Fibroblast of upper back skin (primary cell): ENCODE measurements at regions not wholly inside any gene's neighbourhood (a gene's known extent, or its start where the extent isn't known, plus 50 kb on each side); places are given as distances from the start of the nearest gene placed in this dataset.
"Not testable (repeated sequence)": the region's sequence is repeated elsewhere in the genome, so short reads cannot be mapped to it uniquely, and the experiment has no call there.

Source experiments
- DNase-seq: peaks from one replicate; pipeline ENCODE4 v3.0.0-alpha.2; 2013

GRCh38 chr18:64807560-64807959 is 658.7 kb upstream of the LINC00305 start:
- no peak for DNase-seq

- no peak for DNase-seq
These were observed 657.8 kb upstream of the LINC00305 start for GRCh38 chr18:64806691-64807090.

- DNase-seq = no peak
These were observed 657.3 kb upstream of the LINC00305 start for GRCh38 chr18:64806232-64806631.

- DNase-seq = no peak
These were observed 654.6 kb upstream of the LINC00305 start for GRCh38 chr18:64803471-64803870.

- no peak for DNase-seq
These were observed 651.3 kb upstream of the LINC00305 start for GRCh38 chr18:64800151-64800550.

- peak; percentile 4 for DNase-seq
These were observed 650.5 kb upstream of the LINC00305 start for GRCh38 chr18:64799376-64799775.

- DNase-seq = peak; percentile 7
These were observed 642.3 kb upstream of the LINC00305 start for GRCh38 chr18:64791236-64791635.

- no peak for DNase-seq
These were observed 636.8 kb upstream of the LINC00305 start for GRCh38 chr18:64785686-64786085.

- no peak for DNase-seq
These were observed 628.7 kb upstream of the LINC00305 start for GRCh38 chr18:64777556-64777955.

- DNase-seq = no peak
These were observed 617.0 kb upstream of the LINC00305 start for GRCh38 chr18:64765908-64766307.

- DNase-seq = no peak
These were observed 603.8 kb upstream of the LINC00305 start for GRCh38 chr18:64752707-64753106.

- DNase-seq = no peak
These were observed 601.0 kb upstream of the LINC00305 start for GRCh38 chr18:64749884-64750283.

- no peak for DNase-seq
These were observed 598.9 kb upstream of the LINC00305 start for GRCh38 chr18:64747803-64748202.

GRCh38 chr18:64742898-64743297 is 594.0 kb upstream of the LINC00305 start:
- no peak for DNase-seq

- DNase-seq = no peak
These were observed 585.2 kb upstream of the LINC00305 start for GRCh38 chr18:64734063-64734462.

GRCh38 chr18:64725657-64726056 is 576.8 kb upstream of the LINC00305 start:
- DNase-seq = not testable (repeated sequence)

- no peak for DNase-seq
These were observed 572.0 kb upstream of the LINC00305 start for GRCh38 chr18:64720781-64721464.

GRCh38 chr18:64718808-64719207 is 569.9 kb upstream of the LINC00305 start:
- DNase-seq = no peak

GRCh38 chr18:64717026-64717425 is 568.1 kb upstream of the LINC00305 start:
- DNase-seq = no peak

GRCh38 chr18:64714086-64714485 is 565.2 kb upstream of the LINC00305 start:
- no peak for DNase-seq

- DNase-seq = no peak
These were observed 564.4 kb upstream of the LINC00305 start for GRCh38 chr18:64713284-64713683.

GRCh38 chr18:64712035-64712434 is 563.1 kb upstream of the LINC00305 start:
- DNase-seq = no peak

- peak; percentile 27 for DNase-seq
These were observed 561.4 kb upstream of the LINC00305 start for GRCh38 chr18:64710105-64710861.

GRCh38 chr18:64707052-64707451 is 558.2 kb upstream of the LINC00305 start:
- DNase-seq = no peak

GRCh38 chr18:64699081-64699480 is 550.2 kb upstream of the LINC00305 start:
- peak; percentile 8 for DNase-seq
